ENCODE measurements at regions not wholly inside any gene's neighbourhood (a gene's known extent, or its start where the extent isn't known, plus 50 kb on each side); places are given as distances from the start of the nearest gene placed in this dataset.

- Histone ChIP-seq H4K20me1 (ENCODE audit: control insufficient read depth, insufficient read depth) (no peaks in the 10 kb centered on the region), H3K9me3 (replicated peaks; ENCODE audit: control insufficient read depth, insufficient read depth, low read length) (no peaks in the 10 kb centered on the region), H2AFZ (ENCODE audit: control insufficient read depth, low read depth, low read length) (no peak overlapping the region), H3K36me3 (ENCODE audit: control insufficient read depth in 2 of 2, insufficient read depth in 2 of 2, low read length in 1 of 2) (no peaks in the 10 kb centered on the region), H3K4me2 (ENCODE audit: control insufficient read depth, insufficient read depth) (no peak overlapping the region), H3K27ac (ENCODE audit: control insufficient read depth, insufficient read depth) (no peak overlapping the region), H3K79me2 (ENCODE audit: control insufficient read depth, insufficient read depth, low read length) (no peaks in the 10 kb centered on the region), H3K4me3 (no peak overlapping the region), H3K9ac (ENCODE audit: control insufficient read depth, insufficient read depth, low read length) (no peak overlapping the region), H3K4me1 (ENCODE audit: control insufficient read depth, insufficient read depth, low read length) (no peaks in the 10 kb centered on the region), H3K27me3 (replicated peaks in 1 of 2; ENCODE audit: control insufficient read depth in 2 of 2, insufficient read depth in 2 of 2, low read length in 1 of 2) (no peaks in the 10 kb centered on the region)
- 22% methylated on average over 6 of the region's 6 CpGs for WGBS (ENCODE audit: insufficient coverage, insufficient replicate concordance, low lambda C conversion rate, missing lambda C conversion rate)
- ChIA-PET SMC1A (ENCODE audit: uncharacterized antibody, unreplicated experiment) (interaction anchor here (0.6 kb wide), 1 partner anchor 1178 kb away, joined by 4 read pairs; no protein-coding TSS in a partner anchor), CTCF (no interaction called here), POLR2A (no interaction called here), RAD21 (ENCODE audit: unreplicated experiment) (no interaction called here)
- no TSS peak for BruUV-seq (replicated peaks)
- ATAC-seq = peak; percentile 26; the same call in 2 of the 3 replicates
- DNase-seq (ENCODE audit: low read depth, low spot score) = no peak
- no peak for FAIRE-seq
- intact Hi-C loops (cut with micrococcal nuclease; ENCODE audit: unreplicated experiment) (no loop called here), in situ Hi-C loops (cut with MboI) (no loop called here)
- TF ChIP-seq RELB (IDR thresholded peaks at IDR 0.05; ENCODE audit: low read depth) (no peak), NFIC (IDR thresholded peaks at IDR 0.05; ENCODE audit: low read depth, low read length) (no peak), RB1 (IDR thresholded peaks at IDR 0.05; ENCODE audit: borderline replicate concordance) (no peak), SIX5 (IDR thresholded peaks at IDR 0.05; ENCODE audit: low read depth, low read length, severe bottlenecking) (no peak), RBBP5 (conservative IDR thresholded peaks at IDR 0.05) (no peak), NFXL1 (IDR thresholded peaks at IDR 0.05; ENCODE audit: borderline replicate concordance) (no peak; the same call in 1 of the 2 replicates), IKZF2 (IDR thresholded peaks at IDR 0.05) (no peak), RCOR1 (conservative IDR thresholded peaks at IDR 0.05; ENCODE audit: low read depth, low read length) (no peak), STAT3 (IDR thresholded peaks at IDR 0.05; ENCODE audit: low read depth, low read length) (no peak), ELK1 (IDR thresholded peaks at IDR 0.05; ENCODE audit: low read depth, low read length) (no peak), FOS (IDR thresholded peaks at IDR 0.05; ENCODE audit: borderline replicate concordance, extremely low read depth, insufficient read length) (no peak)
- TF ChIP-seq, protein P1, sequence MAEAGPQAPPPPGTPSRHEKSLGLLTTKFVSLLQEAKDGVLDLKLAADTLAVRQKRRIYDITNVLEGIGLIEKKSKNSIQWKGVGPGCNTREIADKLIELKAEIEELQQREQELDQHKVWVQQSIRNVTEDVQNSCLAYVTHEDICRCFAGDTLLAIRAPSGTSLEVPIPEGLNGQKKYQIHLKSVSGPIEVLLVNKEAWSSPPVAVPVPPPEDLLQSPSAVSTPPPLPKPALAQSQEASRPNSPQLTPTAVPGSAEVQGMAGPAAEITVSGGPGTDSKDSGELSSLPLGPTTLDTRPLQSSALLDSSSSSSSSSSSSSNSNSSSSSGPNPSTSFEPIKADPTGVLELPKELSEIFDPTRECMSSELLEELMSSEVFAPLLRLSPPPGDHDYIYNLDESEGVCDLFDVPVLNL (IDR thresholded peaks at IDR 0.05; ENCODE audit: low read depth, low read length) = no peak
- TF ChIP-seq, protein P2, sequence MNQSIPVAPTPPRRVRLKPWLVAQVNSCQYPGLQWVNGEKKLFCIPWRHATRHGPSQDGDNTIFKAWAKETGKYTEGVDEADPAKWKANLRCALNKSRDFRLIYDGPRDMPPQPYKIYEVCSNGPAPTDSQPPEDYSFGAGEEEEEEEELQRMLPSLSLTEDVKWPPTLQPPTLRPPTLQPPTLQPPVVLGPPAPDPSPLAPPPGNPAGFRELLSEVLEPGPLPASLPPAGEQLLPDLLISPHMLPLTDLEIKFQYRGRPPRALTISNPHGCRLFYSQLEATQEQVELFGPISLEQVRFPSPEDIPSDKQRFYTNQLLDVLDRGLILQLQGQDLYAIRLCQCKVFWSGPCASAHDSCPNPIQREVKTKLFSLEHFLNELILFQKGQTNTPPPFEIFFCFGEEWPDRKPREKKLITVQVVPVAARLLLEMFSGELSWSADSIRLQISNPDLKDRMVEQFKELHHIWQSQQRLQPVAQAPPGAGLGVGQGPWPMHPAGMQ (IDR thresholded peaks at IDR 0.05; ENCODE audit: borderline replicate concordance) = no peak
- TF ChIP-seq, protein P3, sequence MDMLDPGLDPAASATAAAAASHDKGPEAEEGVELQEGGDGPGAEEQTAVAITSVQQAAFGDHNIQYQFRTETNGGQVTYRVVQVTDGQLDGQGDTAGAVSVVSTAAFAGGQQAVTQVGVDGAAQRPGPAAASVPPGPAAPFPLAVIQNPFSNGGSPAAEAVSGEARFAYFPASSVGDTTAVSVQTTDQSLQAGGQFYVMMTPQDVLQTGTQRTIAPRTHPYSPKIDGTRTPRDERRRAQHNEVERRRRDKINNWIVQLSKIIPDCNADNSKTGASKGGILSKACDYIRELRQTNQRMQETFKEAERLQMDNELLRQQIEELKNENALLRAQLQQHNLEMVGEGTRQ (IDR thresholded peaks at IDR 0.05; ENCODE audit: borderline replicate concordance, low read depth, low read length) = no peak
Observed at GRCh38 chr1:106568201-106568974, 488.1 kb upstream of the PRMT6 start.

Data from GM12878 (cell line).